GM12872 (cell line): ENCODE measurements at regions not wholly inside any gene's neighbourhood (a gene's known extent, or its start where the extent isn't known, plus 50 kb on each side); places are given as distances from the start of the nearest gene placed in this dataset.

ENCODE experiments used
- CTCF ChIP-seq: IDR thresholded peaks from 3 replicates; pipeline ENCODE4 v1.5.1; 2011; ENCODE audit warnings: low read depth, mild to moderate bottlenecking, low read length, moderate library complexity; ENCODE audit not compliant: insufficient read depth

GRCh38 chr15:81471151-81471550, 97.1 kb upstream of the TMC3 start:
- no peak for TF ChIP-seq CTCF

- TF ChIP-seq CTCF: no peak
These were observed 95.1 kb upstream of the TMC3 start for GRCh38 chr15:81469154-81469553.

- TF ChIP-seq CTCF: no peak
These were observed 92.7 kb upstream of the TMC3 start for GRCh38 chr15:81466741-81467140.

GRCh38 chr15:81454024-81454423, 80.0 kb upstream of the TMC3 start:
- TF ChIP-seq CTCF: no peak

GRCh38 chr15:81450721-81451120, 76.7 kb upstream of the TMC3 start:
- no peak for TF ChIP-seq CTCF

GRCh38 chr15:81449836-81450474, 75.9 kb upstream of the TMC3 start:
- no peak for TF ChIP-seq CTCF

- TF ChIP-seq CTCF: no peak
These were observed 69.2 kb upstream of the TMC3 start for GRCh38 chr15:81443040-81443820.
